Activated B cell treated with CpG ODN at 0.5 μM for 24 hours (primary cell): ENCODE measurements at regions not wholly inside any gene's neighbourhood (a gene's known extent, or its start where the extent isn't known, plus 50 kb on each side); places are given as distances from the start of the nearest gene placed in this dataset.
"Not testable (repeated sequence)": the region's sequence is repeated elsewhere in the genome, so short reads cannot be mapped to it uniquely, and the experiment has no call there.

Experiments
- ATAC-seq: fragments of 200-7000 bp; cut with Tn5 transposase; one replicate; pipeline ENCODE4 v1.10.0; 2021; ENCODE audit warnings: low read depth, mild to moderate bottlenecking, moderate library complexity
- CTCF ChIA-PET: fragments of 350-600 bp; sonication (Branson Sonifier 250); formaldehyde crosslinking; loops from one replicate; lab custom pipeline; 2021; ENCODE audit warnings: antibody characterized with exemption; lab: Charles Lee
- POLR2A ChIA-PET: fragments of 350-600 bp; sonication (Branson Sonifier 250); formaldehyde crosslinking; loops from one replicate; lab custom pipeline; 2021; ENCODE audit warnings: antibody characterized with exemption; lab: Charles Lee
- DNase-seq: peaks from one replicate; pipeline ENCODE4 v3.0.0; 2022
- H3K27ac Mint-ChIP-seq: one replicate; pipeline ENCODE4 v1.8.0; 2020; ENCODE audit warnings: mixed read lengths
- H3K27me3 Mint-ChIP-seq: one replicate; pipeline ENCODE4 v1.8.0; 2021; ENCODE audit warnings: mixed read lengths
- H3K36me3 Mint-ChIP-seq: one replicate; pipeline ENCODE4 v1.8.0; 2021; ENCODE audit warnings: low read depth, mixed read lengths
- H3K4me1 Mint-ChIP-seq: one replicate; pipeline ENCODE4 v1.8.0; 2021; ENCODE audit warnings: mixed read lengths
- H3K4me3 Mint-ChIP-seq: one replicate; pipeline ENCODE4 v1.8.0; 2020; ENCODE audit warnings: mild to moderate bottlenecking, mixed read lengths
- H3K9me3 Mint-ChIP-seq: one replicate; pipeline ENCODE4 v1.8.0; 2020; ENCODE audit warnings: mixed read lengths
- intact Hi-C: fragments of 100-400 bp; cut with micrococcal nuclease; formaldehyde crosslinking; loops from one replicate; pipeline ENCODE4 v1.15.1; 2024
- TF ChIP-seq, protein P1 (sequence below): fragments of 200-600 bp; IDR thresholded peaks from one replicate; pipeline ENCODE4 v1.8.0; 2022; ENCODE audit warnings: antibody characterized with exemption, mild to moderate bottlenecking

DNA sequence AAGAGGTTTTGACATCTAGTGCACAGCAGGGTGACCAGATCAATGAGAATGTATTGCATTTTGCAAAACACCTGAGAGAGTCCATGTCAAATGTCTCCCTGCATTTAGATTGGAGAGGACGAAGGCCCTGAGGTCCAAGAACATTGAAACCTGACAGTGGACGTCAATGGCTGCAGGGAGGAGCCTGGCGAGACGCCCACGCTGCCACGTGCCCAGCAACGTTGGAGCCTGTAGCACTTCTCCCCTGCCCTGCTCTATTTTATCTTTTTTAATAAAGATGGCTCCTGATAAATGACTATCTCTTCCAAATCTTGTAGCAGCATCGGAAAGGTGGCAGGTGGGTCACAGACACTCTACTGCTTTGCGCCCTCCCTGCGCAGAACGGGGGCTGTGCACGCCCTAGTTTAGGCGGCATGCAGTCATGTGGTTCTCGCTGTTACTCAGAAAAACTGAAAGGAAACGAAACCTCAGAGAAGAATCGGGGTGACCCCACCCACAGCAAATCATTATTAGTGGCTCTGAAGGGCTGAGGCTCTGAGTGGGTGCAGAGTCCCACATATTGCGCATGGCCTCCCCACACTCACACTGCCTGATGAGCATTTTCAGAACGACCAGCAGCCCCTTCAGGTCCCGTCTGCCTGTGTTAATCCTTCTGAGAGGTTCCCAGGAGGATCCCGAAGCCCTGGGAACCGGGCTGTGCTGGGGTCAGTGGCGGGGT is 62.5 kb upstream of the TAMM41 start:
- intact Hi-C loops, result no loop called here
- Mint-ChIP-seq H3K4me3 (no peak overlapping the region), H3K36me3 (no peaks in the 10 kb centered on the region), H3K4me1 (no peaks in the 10 kb centered on the region), H3K27ac (no peak overlapping the region), H3K27me3 (peaks cover 2% of the 10 kb centered on the region), H3K9me3 (no peaks in the 10 kb centered on the region)
- TF ChIP-seq, protein P1, sequence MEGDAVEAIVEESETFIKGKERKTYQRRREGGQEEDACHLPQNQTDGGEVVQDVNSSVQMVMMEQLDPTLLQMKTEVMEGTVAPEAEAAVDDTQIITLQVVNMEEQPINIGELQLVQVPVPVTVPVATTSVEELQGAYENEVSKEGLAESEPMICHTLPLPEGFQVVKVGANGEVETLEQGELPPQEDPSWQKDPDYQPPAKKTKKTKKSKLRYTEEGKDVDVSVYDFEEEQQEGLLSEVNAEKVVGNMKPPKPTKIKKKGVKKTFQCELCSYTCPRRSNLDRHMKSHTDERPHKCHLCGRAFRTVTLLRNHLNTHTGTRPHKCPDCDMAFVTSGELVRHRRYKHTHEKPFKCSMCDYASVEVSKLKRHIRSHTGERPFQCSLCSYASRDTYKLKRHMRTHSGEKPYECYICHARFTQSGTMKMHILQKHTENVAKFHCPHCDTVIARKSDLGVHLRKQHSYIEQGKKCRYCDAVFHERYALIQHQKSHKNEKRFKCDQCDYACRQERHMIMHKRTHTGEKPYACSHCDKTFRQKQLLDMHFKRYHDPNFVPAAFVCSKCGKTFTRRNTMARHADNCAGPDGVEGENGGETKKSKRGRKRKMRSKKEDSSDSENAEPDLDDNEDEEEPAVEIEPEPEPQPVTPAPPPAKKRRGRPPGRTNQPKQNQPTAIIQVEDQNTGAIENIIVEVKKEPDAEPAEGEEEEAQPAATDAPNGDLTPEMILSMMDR, result no peak
- ATAC-seq (no peak), DNase-seq (no peak)
- CTCF ChIA-PET, result no interaction called here
- POLR2A ChIA-PET, result no interaction called here

DNA sequence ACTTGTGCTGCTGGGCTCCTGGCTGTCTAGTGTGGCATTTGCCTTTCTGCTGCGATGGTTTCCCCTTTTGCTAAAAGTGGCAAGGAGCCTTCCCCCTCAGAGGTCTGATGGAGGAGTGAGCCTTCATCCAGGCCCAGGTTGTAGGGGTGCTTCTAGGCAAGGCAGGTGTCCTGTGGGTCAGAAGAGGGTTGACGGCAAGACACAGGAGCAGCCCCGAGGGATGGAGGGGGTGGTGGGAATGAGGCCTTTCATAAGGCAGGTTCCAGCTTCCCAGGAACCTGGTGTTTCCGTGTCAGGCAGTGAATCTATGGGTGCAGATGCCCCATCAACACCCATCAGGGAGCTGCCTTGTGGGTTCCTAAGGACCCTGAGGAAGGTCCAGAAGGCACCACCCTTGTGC is 63.0 kb upstream of the TAMM41 start:
- Mint-ChIP-seq H3K36me3 (no peaks in the 10 kb centered on the region), H3K9me3 (no peaks in the 10 kb centered on the region), H3K4me1 (no peaks in the 10 kb centered on the region), H3K27ac (no peak overlapping the region), H3K4me3 (no peak overlapping the region), H3K27me3 (peaks cover 2% of the 10 kb centered on the region)
- DNase-seq (no peak), ATAC-seq (no peak)
- intact Hi-C loops, result loop anchor here (10.0 kb wide), 1 partner anchor 1205 kb away; no protein-coding TSS in a partner anchor
- POLR2A ChIA-PET, result no interaction called here
- CTCF ChIA-PET, result no interaction called here
- TF ChIP-seq, protein P1, result no peak

DNA sequence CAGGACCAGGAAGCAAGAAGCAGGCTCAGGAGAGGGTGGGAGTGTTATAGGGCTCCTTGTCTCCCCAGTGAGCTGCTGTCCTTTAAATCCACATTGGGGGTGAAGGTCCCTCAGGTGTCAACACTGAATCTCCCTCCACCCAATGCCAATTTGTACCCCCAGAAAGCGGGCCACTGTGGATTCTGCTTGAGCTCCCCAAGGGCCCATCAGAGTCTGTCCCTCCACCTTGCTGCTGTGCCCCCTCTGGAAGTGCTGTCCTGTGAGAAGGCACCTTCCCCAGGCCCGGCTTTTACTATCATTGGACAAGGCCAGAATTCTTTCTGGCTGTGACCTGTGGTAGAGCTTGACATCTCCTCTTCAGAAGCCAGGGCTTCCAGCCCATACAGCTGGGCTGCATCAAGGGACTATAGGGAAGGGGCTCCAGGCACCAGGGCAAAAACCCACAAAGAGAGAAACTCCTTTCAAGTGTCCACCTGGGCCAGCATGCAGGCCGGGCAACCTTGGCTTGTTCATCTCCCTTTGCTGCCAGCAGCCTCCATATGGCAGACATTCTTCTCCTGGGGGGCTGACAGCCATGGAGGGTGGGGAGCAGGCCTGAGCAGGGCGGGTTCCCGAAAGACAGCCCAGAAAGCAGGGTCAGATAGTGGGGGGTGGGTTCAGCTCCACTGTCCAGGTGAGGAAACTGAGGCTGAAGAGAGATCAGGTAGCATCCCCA is 63.7 kb upstream of the TAMM41 start:
- CTCF ChIA-PET, ATAC-seq, H3K4me3 Mint-ChIP-seq, H3K9me3 Mint-ChIP-seq, H3K27me3 Mint-ChIP-seq, H3K36me3 Mint-ChIP-seq, DNase-seq, H3K27ac Mint-ChIP-seq, H3K4me1 Mint-ChIP-seq, POLR2A ChIA-PET: not testable (repeated sequence)
- intact Hi-C loops, result loop anchor here (10.0 kb wide), 1 partner anchor 1206 kb away; no protein-coding TSS in a partner anchor

DNA sequence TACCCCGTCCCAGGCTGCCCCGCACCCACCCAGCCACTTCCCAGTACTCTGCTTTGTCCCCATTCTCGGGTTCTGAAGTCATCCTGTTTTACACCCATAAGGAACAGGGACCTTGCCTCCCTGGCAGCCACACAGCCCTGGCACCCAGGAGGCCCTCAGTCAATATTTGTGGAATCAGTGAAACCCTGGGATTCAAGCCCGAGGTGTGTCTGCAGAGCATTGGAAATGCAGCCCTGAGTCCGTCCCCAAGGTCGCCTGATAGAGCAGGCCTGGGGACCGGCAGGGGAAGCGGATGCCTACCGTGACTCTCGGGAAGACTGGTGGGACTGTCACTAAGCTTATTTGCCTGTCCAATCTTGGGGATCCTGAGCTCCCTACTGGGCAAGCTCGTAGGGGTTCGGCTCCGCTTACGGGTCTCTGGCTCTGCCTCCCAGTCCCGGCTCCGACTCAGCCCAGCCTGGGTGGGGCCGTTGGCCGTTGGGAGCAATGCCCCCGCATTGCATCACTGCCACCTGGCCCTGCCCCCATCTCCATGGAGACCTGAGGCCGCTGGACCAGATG is 64.4 kb upstream of the TAMM41 start:
- no peaks in the 10 kb centered on the region for H3K36me3 Mint-ChIP-seq
- H3K27me3 Mint-ChIP-seq, result peaks cover 2% of the 10 kb centered on the region
- H3K4me1 Mint-ChIP-seq, result no peaks in the 10 kb centered on the region
- H3K27ac Mint-ChIP-seq, result no peak overlapping the region
- ATAC-seq, result no peak
- no peak for DNase-seq
- ChIA-PET CTCF (no interaction called here), POLR2A (no interaction called here)
- H3K9me3 Mint-ChIP-seq, result no peaks in the 10 kb centered on the region
- no peak overlapping the region for H3K4me3 Mint-ChIP-seq
- TF ChIP-seq, protein P1, result no peak
- intact Hi-C loops, result loop anchor here (10.0 kb wide), 1 partner anchor 1206 kb away; no protein-coding TSS in a partner anchor

DNA sequence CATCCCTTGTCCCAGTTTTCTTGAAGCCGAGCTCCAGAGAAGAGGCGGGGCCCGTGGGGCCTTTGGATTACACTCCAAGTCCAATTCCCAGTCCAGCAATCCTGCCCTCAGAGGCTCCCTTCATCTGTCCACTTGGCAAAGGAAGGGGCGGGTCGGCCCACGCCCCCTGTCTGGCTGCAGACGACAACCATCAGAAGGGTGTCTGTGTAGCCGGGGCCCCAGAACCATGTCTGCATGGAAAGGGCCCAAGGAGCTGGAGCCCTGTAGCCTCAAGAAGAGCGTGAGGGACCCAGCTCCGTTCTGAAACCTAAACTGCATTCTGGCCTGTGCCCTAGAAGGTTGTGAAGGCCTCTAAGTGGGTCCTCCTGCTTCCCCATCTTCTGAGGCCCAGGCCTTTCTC is 65.2 kb upstream of the TAMM41 start:
- DNase-seq, H3K4me1 Mint-ChIP-seq, CTCF ChIA-PET, POLR2A ChIA-PET, H3K4me3 Mint-ChIP-seq, H3K9me3 Mint-ChIP-seq, H3K27ac Mint-ChIP-seq, H3K36me3 Mint-ChIP-seq, H3K27me3 Mint-ChIP-seq, ATAC-seq: not testable (repeated sequence)
- intact Hi-C loops, result loop anchor here (10.0 kb wide), 1 partner anchor 1207 kb away; no protein-coding TSS in a partner anchor

DNA sequence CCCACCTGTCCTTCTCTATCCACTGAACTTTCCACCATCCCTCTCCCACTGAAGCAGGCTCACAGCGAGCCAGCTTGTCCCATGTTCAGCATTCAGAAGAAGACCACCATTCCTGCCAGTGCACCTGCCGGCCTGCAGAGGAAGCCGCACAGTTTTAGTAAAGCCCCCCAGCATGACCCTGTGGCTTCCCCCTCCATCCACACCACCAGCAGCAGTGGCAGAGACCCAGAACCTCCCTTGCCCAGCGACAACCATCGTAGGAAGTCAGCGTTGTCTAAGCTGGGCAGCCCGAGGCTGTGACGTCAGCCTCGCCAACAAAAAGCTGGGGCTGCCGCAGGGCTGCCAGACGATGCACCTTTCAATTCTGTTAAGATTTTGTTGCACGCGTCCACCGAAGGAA is 66.6 kb upstream of the TAMM41 start:
- TF ChIP-seq, protein P1, result no peak
- CTCF ChIA-PET, result no interaction called here
- POLR2A ChIA-PET, result no interaction called here
- H3K4me1 Mint-ChIP-seq, result no peaks in the 10 kb centered on the region
- no peaks in the 10 kb centered on the region for H3K9me3 Mint-ChIP-seq
- peaks cover 2% of the 10 kb centered on the region for H3K27me3 Mint-ChIP-seq
- no peak overlapping the region for H3K4me3 Mint-ChIP-seq
- no peak overlapping the region for H3K27ac Mint-ChIP-seq
- ATAC-seq (no peak), DNase-seq (no peak)
- no peaks in the 10 kb centered on the region for H3K36me3 Mint-ChIP-seq
- intact Hi-C loops, result loop anchor here (10.0 kb wide), 1 partner anchor 1209 kb away; no protein-coding TSS in a partner anchor
